ENCODE measurements at regions not wholly inside any gene's neighbourhood (a gene's known extent, or its start where the extent isn't known, plus 50 kb on each side); places are given as distances from the start of the nearest gene placed in this dataset.

DNA sequence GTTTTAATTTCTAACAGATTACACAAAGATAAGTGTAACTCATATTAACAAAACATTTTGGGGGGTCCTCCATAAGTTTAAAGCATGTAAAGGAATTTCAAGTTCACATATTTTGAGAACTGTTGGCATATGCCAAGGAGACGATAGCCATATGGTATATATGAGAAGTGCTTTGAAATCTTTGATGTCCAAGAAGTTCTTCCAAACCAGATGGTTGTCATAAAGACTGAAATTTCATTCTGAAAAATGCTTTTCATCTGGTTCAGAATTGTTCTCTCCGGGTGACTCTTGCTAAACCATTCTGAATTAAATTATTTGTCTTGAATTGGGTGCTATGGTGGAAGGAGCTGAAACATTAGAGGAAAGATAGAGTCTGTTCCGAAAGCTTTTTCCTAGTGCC lies 513.0 kb upstream of the AKR1E2 start:
- Histone ChIP-seq H3K4me2 (no peak overlapping the region), H3K27ac (no peak overlapping the region), H4K20me1 (ENCODE audit: insufficient read depth, poor library complexity, severe bottlenecking) (no peaks in the 10 kb centered on the region), H3K79me2 (no peaks in the 10 kb centered on the region), H3K9me3 (ENCODE audit: low read depth) (no peaks in the 10 kb centered on the region), H3K36me3 (replicated peaks; ENCODE audit: insufficient read depth, low read depth) (no peaks in the 10 kb centered on the region), H3K27me3 (no peaks in the 10 kb centered on the region), H3K4me3 (no peak overlapping the region), H3K4me1 (ENCODE audit: insufficient read depth) (no peaks in the 10 kb centered on the region), H3K9me2 (replicated peaks; ENCODE audit: insufficient read depth) (no peaks in the 10 kb centered on the region), H2AFZ (no peak overlapping the region)
- no peak for DNase-seq (ENCODE audit: low spot score)
- TF ChIP-seq EZH2 (IDR thresholded peaks at IDR 0.05; ENCODE audit: borderline replicate concordance) (no peak), CTCF (IDR thresholded peaks at IDR 0.05; ENCODE audit: poor library complexity) (no peak), EZH2phosphoT487 (IDR thresholded peaks at IDR 0.05; ENCODE audit: low read depth, severe bottlenecking, unreplicated experiment) (no peak)
- 93% methylated on average over 3 of the region's 3 CpGs for WGBS (ENCODE audit: low lambda C conversion rate, missing lambda C conversion rate)

- WGBS (ENCODE audit: low lambda C conversion rate, missing lambda C conversion rate), result 91% methylated on average over 4 of the region's 4 CpGs
- no peak for TF ChIP-seq EZH2 (IDR thresholded peaks at IDR 0.05; ENCODE audit: borderline replicate concordance)
- no peak for TF ChIP-seq EZH2phosphoT487 (IDR thresholded peaks at IDR 0.05; ENCODE audit: low read depth, severe bottlenecking, unreplicated experiment)
- TF ChIP-seq CTCF (IDR thresholded peaks at IDR 0.05; ENCODE audit: poor library complexity), result no peak
- Histone ChIP-seq H3K9me2 (replicated peaks; ENCODE audit: insufficient read depth) (no peaks in the 10 kb centered on the region), H3K27ac (no peak overlapping the region), H3K27me3 (no peaks in the 10 kb centered on the region), H3K36me3 (replicated peaks; ENCODE audit: insufficient read depth, low read depth) (no peaks in the 10 kb centered on the region), H3K4me2 (no peak overlapping the region), H3K4me3 (no peak overlapping the region), H4K20me1 (ENCODE audit: insufficient read depth, poor library complexity, severe bottlenecking) (no peaks in the 10 kb centered on the region), H3K4me1 (ENCODE audit: insufficient read depth) (no peaks in the 10 kb centered on the region), H3K79me2 (no peaks in the 10 kb centered on the region), H2AFZ (no peak overlapping the region), H3K9me3 (ENCODE audit: low read depth) (no peaks in the 10 kb centered on the region)
- DNase-seq (ENCODE audit: low spot score), result no peak
Observed at GRCh38 chr10:4312051-4312835, 513.8 kb upstream of the AKR1E2 start.

DNA sequence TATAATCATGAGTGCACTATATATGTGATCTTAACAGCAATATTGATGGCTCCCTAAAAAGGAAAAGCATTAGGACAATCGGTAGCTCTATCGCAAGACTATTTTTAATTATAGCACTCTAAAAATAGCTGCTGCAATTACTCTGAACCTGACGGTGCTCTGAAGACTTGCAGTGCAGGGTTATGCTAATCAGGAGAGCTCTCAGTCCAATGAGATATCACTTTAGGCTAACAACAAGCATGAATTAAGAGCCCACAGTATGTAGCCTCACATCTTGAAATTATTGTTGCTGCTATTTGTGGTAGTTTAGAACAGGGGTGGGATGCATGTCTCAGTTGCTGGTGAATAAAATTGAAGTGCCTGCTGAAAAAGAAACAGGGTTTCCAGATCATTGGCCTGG lies 515.8 kb upstream of the AKR1E2 start:
- no peak overlapping the region for H3K27ac ChIP-seq
- TF ChIP-seq EZH2 (IDR thresholded peaks at IDR 0.05; ENCODE audit: borderline replicate concordance) (no peak), EZH2phosphoT487 (IDR thresholded peaks at IDR 0.05; ENCODE audit: low read depth, severe bottlenecking, unreplicated experiment) (no peak), CTCF (IDR thresholded peaks at IDR 0.05; ENCODE audit: poor library complexity) (no peak)
- no peaks in the 10 kb centered on the region for H3K4me1 ChIP-seq (ENCODE audit: insufficient read depth)
- H3K9me2 ChIP-seq (replicated peaks; ENCODE audit: insufficient read depth), result no peaks in the 10 kb centered on the region
- no peak overlapping the region for H3K4me2 ChIP-seq
- H3K27me3 ChIP-seq, result no peaks in the 10 kb centered on the region
- no peaks in the 10 kb centered on the region for H3K36me3 ChIP-seq (replicated peaks; ENCODE audit: insufficient read depth, low read depth)
- no peak overlapping the region for H2AFZ ChIP-seq
- H3K4me3 ChIP-seq, result no peak overlapping the region
- H3K9me3 ChIP-seq (ENCODE audit: low read depth), result no peaks in the 10 kb centered on the region
- no peaks in the 10 kb centered on the region for H4K20me1 ChIP-seq (ENCODE audit: insufficient read depth, poor library complexity, severe bottlenecking)
- 81% methylated on average over 3 of the region's 3 CpGs for WGBS (ENCODE audit: low lambda C conversion rate, missing lambda C conversion rate)
- no peaks in the 10 kb centered on the region for H3K79me2 ChIP-seq
- no peak for DNase-seq (ENCODE audit: low spot score)
